Activated effector memory CD4-positive, alpha-beta T cell treated with Interleukin-2 at 50 U/mL for 16 hours (primary cell): ENCODE measurements at regions not wholly inside any gene's neighbourhood (a gene's known extent, or its start where the extent isn't known, plus 50 kb on each side); places are given as distances from the start of the nearest gene placed in this dataset.
A peak's percentile ranks its signal among the peaks of the same experiment; 100 is the strongest.
"Not testable (repeated sequence)": the region's sequence is repeated elsewhere in the genome, so short reads cannot be mapped to it uniquely, and the experiment has no call there.

ENCODE experiments used
- DNase-seq: peaks from one replicate; pipeline ENCODE4 v3.0.0-alpha.2; 2020

GRCh38 chr9:96061293-96061987 is 185.9 kb downstream of the ERCC6L2 start:
- DNase-seq, result peak; percentile 13

DNA sequence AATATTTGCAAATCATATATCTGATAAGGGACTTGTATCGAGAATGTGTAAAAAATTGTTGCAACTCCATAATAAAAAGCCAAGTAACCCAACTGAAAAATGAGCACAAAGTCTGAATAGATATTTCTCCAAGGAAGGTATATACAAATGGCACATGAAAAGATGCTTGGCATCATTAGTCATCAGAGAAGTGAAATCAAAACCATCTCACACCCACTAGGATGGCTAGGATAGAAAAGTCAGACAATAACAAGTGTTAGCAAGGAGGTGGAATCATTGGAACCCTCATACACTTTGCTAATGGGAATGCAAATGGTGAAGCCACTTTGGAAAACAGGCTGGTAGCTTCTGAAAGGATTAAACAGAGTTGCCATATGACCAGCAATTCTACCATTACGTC is 182.7 kb downstream of the ERCC6L2 start:
- no peak for DNase-seq

DNA sequence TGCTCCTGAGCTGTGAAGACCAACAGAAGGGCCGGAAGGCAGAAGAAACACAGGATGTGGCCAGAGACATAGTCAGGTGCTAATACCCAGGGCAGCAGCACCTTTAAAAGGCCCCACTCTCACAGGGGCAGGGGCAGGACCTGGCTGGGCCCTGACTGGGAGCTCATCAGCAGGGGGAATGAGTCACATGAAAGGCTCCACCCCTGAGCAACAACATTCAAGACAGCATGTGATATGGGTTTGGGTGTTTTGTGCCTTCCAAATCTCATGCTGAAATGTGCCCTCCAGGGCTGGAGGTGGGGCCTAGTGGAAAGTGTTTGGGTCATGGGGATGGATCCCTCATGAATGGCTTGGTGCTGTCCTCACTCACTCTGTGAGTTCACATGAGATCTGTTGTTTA is 181.7 kb downstream of the ERCC6L2 start:
- DNase-seq, result no peak

DNA sequence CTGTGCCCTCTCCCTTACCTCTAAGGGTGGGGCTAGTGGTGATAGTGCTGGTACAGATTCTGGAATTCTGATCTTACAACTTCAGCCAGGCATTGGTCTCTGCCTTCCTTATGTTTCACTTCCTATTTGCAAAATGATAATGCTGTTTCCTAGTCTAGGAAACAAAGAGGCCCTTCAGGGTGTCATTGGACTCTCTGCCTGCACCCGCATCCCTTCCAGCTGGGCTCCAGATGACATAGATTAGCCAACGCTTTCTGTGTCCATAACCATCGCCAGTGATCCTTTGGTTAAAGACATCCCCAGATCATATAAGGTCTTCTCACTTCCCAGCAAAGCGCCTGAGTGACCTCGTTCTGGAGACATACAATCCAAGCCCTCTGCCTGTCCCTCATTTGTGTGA is 180.7 kb downstream of the ERCC6L2 start:
- DNase-seq, result no peak

DNA sequence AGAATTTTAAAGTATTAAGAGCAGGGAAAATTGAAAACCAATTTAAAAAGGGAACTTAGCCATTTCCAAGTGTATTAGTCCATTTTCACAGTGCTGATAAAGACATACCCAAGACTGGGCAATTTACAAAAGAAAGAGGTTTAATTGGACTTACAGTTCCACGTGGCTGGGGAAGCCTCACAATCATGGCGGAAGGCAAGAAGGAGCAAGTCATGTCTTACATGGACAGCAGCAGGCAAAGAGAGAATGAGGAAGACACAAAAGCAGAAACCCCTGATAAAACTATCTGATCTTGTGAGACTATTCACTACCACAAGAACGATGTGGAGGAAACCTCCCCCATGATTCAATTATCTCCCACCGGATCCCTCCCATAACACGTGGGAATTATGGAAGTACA is 178.8 kb downstream of the ERCC6L2 start:
- not testable (repeated sequence) for DNase-seq

DNA sequence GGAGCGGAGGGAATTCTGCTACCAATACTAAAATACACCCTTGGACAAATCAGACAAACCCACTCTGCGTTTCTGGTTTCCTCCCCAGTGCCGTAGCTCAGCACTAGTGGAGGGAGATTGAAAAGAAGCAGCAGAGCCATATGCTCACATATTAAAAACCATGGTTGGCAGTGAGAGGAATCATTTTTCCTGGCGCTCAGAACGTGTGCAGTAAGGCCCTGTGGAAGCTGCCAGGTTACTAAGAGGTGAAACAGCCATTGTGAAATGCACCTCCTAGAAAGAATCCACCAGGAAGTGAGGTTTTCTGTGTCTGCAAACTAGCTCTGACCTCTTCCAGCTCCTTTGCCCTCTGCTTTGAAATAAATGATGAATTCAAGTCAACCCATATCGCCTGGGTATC is 177.2 kb downstream of the ERCC6L2 start:
- no peak for DNase-seq

- DNase-seq, result no peak
These were observed 175.9 kb downstream of the ERCC6L2 start for GRCh38 chr9:96051423-96051822.

DNA sequence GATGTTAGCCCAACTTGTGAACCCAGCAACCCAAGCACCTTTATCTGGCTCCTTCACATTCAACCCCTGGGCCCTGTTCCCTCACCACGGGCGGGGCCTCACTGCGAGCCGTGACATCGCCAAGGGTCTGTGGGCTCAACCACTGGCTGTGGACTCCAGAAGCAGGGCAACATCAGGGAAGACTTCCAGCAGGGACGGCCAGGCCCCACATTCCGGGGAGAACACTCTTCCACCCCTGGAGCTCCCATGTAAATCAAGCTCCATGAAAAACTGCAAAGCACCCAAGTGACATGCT is 175.3 kb downstream of the ERCC6L2 start:
- DNase-seq, result no peak

DNA sequence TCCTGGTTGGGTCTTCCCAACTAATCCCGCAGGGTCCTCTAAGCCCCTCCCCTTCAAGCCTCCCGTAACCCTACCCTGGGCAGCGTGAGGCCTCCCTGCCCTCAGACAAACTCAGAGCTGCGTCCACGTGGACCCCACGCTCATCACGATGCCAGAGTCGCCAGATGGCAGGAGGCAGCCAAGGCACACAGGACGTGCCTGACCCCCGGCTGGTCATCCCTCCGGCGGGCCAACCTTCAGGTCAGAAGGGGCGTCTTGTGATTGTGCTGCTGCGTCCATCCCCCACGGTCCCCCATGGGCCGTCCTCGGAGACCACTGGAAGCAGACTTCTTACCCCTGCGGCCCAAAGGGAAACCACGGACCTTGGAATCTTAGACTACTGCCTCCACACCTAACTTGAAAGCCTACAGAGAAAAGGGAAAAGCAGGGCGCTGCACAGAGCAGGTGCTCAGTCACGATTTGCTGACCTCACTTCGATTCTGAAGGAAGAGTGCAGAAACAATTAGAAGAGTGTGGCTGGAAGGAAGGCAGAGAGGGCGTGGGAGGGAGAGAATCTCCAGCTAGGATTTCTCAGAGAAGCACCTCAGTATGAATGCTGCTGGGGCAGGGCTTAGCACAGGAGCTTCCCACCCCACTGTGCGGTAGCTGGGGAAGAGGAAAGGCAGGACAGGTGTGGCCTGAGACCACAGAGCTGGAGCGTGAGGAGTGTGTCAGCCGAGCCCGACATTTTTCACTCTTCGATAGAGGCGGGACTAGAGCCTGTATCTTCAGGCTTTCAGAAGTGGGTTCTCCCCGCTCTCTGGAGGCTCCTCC is 174.8 kb downstream of the ERCC6L2 start:
- DNase-seq, result no peak

DNA sequence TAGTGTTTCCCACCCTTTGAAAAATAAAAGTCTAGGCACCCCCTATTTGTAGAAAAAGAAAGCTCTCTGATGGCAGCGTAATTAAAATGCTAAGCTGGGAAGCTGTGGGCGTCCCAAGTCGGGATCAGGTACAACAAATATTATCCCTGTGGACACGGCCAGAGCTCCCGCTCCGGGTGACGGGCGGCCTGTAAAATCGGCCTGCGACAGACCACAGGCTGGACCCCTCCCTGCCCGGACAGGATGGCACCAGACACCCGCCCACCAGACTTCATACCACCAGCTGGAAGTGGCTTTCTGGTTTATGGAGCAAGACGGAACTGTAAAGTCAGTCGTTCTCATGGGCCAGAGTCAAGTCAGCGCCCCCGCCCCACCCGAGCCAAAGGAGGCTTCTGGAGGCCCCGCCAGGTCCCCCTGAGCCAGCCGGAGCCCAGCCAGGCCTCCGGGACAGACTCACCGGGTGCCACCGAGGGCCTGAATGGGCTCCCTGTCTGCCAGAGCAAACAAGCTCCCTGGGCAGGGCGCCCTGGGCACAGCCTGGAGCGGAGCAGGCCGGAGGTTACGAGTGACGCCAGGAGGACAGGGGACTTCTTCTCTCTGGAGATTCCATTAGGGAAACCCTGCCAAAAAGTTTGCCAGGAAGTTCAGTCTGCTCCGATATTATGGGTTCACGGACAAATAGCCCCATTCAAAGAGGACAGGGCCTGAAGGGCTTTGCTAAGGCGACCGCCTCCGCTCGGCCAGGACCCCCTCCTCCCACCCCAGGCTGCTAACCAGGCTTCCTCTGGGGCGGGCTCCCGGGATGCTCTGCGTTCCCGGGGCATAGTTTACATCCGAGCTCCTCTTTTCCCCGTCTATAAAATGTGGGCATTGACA is 173.7 kb downstream of the ERCC6L2 start:
- DNase-seq, result no peak

- DNase-seq, result no peak
These were observed 172.8 kb downstream of the ERCC6L2 start for GRCh38 chr9:96048104-96048955.

DNA sequence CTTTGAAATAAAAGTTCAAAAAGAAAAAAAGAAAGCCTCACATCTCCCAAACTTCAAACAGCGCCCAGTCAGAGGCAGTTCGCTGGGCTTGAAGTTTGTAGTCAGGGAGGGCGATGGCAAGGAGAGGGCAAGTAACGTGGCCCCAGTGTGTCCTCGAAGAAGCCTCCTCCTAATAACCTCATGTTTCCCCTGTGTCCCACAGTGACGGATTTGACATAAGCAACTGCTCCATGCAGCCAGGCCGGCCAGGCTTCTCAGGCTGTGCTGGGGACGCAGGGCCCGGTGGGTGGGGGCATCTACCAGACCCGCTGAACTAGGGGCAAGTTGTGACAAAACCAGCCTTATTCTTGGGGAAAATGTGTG is 172.2 kb downstream of the ERCC6L2 start:
- DNase-seq, result no peak

GRCh38 chr9:96047116-96047639 is 171.7 kb downstream of the ERCC6L2 start:
- DNase-seq, result no peak

- DNase-seq, result no peak
These were observed 170.3 kb downstream of the ERCC6L2 start for GRCh38 chr9:96045811-96046210.

GRCh38 chr9:96044401-96044800 is 168.9 kb downstream of the ERCC6L2 start:
- no peak for DNase-seq

DNA sequence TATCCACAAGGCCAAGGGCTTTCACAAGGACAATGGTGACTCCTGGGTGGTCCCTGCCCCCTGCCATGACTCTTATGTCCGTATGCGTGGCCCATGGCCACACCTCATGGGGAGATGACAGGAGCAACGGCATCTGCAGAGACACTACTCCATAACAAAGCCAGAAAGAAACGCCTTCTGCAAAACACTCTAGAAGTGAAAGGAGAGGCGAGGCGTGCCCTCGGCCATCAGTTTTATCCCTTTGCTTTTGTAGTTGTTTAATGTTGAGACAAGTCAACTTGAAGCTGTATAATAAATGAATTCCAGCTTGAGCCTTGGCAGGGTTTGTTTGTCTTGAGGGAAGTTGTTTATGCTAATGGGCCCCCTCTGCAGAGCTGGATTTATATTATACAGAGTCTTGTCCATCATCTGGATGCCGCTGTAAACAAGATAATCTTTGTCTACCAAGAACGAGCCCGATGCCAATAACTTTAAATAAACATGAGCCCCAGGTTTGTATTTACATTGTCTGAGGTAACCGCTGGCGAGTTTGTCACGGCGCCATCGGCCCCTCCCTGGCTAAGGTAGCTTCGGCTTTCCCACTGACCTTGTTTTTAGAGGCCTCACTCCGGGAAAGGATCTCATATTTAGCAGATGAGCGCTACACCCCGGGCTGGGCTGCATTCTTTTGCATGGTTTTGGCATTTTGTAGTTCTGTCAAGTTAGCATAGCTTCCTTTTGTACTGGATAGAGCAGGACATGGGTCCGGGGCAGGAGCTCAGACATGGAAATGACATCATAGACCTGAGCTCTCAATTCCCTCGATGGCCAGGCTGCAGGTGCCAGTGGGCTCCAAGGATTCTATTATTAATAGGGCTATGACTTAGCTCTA is 165.3 kb downstream of the ERCC6L2 start:
- DNase-seq, result no peak

DNA sequence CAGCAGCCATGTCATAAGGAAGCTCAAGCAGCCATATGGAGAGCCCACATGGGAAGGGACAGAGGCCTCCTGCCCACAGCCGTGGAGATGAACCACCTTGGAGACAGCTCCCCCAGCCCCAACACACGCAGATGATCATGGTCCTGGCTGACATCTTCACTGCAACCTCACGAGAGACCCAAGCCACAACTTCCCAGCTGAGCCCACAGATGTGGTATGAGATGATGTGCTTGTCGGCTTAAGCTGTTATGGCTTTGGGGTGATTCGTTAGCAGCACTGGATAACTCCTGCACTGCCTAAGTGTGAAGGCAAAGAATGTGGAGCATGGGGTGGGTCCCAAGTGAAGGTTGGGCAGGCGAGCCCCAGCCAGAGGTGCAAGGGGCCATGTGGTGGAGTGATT is 163.4 kb downstream of the ERCC6L2 start:
- DNase-seq, result no peak

GRCh38 chr9:96038271-96038670 is 162.8 kb downstream of the ERCC6L2 start:
- no peak for DNase-seq

GRCh38 chr9:96034553-96035122 is 159.1 kb downstream of the ERCC6L2 start:
- no peak for DNase-seq

- DNase-seq, result no peak
These were observed 158.4 kb downstream of the ERCC6L2 start for GRCh38 chr9:96033896-96034295.

DNA sequence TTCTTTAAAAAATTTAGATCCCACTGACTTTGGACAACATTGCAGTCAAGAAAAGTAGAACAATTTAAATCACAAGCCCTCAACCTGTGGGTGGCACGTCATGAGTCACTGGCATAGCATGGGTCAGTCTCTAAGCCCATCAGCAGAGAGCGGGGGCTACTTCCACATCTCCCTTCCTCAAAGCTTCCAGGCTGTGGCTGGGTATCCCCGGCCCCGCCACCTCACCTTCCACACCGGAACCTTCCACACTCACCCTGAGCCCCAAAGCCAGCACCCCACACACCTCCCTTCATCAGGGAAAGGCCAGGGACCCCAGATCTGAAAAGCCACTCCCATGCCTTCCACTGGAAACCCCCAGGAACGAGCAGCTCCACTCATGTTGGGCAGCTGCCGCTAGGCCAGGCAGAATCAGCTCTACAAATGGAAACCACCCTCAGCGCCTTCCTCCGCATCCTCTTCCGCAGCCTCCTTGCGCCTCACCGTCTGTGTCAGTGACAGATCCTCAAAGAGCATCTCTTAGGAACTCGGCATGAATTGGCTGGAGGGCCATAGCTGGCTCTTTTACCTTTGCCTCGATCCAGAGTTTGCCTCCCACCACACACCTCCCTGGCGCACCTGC is 156.5 kb downstream of the ERCC6L2 start:
- no peak for DNase-seq
